Smooth muscle cell (in vitro differentiated cells): ENCODE measurements at regions not wholly inside any gene's neighbourhood (a gene's known extent, or its start where the extent isn't known, plus 50 kb on each side); places are given as distances from the start of the nearest gene placed in this dataset.

Experiments used
- DNase-seq: peaks from one replicate; lab custom pipeline; 2025; ENCODE audit not compliant: unreplicated experiment; lab: John Stamatoyannopoulos, UW
- H2AFZ ChIP-seq: fragments of 200-600 bp; sonication (generic); 2 replicates; pipeline ENCODE4 v1.6.0; 2016; ENCODE audit warnings: antibody characterized with exemption, low read depth, mild to moderate bottlenecking
- H3F3A ChIP-seq: fragments of 200-600 bp; sonication (generic); 2 replicates; pipeline ENCODE4 v1.6.0; 2017; ENCODE audit warnings: antibody characterized with exemption, low read depth
- H3K27ac ChIP-seq: fragments of 200-600 bp; sonication (generic); 2 replicates; pipeline ENCODE4 v1.5.1; 2016; ENCODE audit warnings: low read depth, mild to moderate bottlenecking
- H3K27me3 ChIP-seq: fragments of 200-600 bp; sonication (generic); 2 replicates; pipeline ENCODE4 v1.6.1; 2016; ENCODE audit warnings: low read depth, mild to moderate bottlenecking
- H3K36me3 ChIP-seq: fragments of 200-600 bp; sonication (generic); 2 replicates; pipeline ENCODE4 v1.5.1; 2016; ENCODE audit warnings: low read depth
- H3K4me1 ChIP-seq: fragments of 200-600 bp; sonication (generic); 2 replicates; pipeline ENCODE4 v1.5.1; 2016; ENCODE audit warnings: low read depth
- H3K4me2 ChIP-seq: fragments of 200-600 bp; sonication (generic); 2 replicates; pipeline ENCODE4 v1.6.0; 2016; ENCODE audit warnings: mild to moderate bottlenecking
- H3K4me3 ChIP-seq: fragments of 200-600 bp; sonication (generic); 2 replicates; pipeline ENCODE4 v1.5.1; 2016; ENCODE audit warnings: mild to moderate bottlenecking
- H3K79me2 ChIP-seq: fragments of 200-600 bp; sonication (generic); 2 replicates; pipeline ENCODE4 v1.6.0; 2016; ENCODE audit warnings: low read depth, mild to moderate bottlenecking
- H3K9ac ChIP-seq: fragments of 200-600 bp; sonication (generic); 2 replicates; pipeline ENCODE4 v1.6.0; 2016; ENCODE audit warnings: low read depth
- H3K9me3 ChIP-seq: fragments of 200-600 bp; sonication (generic); replicated peaks from 2 replicates; pipeline ENCODE4 v1.5.1; 2016; ENCODE audit warnings: low read depth
- H4K20me1 ChIP-seq: fragments of 200-600 bp; sonication (generic); 2 replicates; pipeline ENCODE4 v1.6.0; 2016; ENCODE audit warnings: low read depth
- CTCF ChIP-seq: fragments of 200-600 bp; sonication (generic); IDR thresholded peaks from 2 replicates; pipeline ENCODE4 v1.5.1; 2017; ENCODE audit warnings: borderline replicate concordance, mild to moderate bottlenecking, antibody characterized with exemption; ENCODE audit not compliant: insufficient read depth, poor library complexity, severe bottlenecking
- WGBS: methylation state at CpG from one replicate; pipeline ENCODE4 v1.1.7; 2016; ENCODE audit warnings: low lambda C conversion rate; 5-methylcytosine and 5-hydroxymethylcytosine counted together

GRCh38 chr5:164959761-164960160 lies 1454.3 kb downstream of the MAT2B start:
- no peak for DNase-seq
- H3K9me3 ChIP-seq = no peaks in the 10 kb centered on the region
- 72% methylated on average over 4 of the region's 4 CpGs for WGBS
- no peak for TF ChIP-seq CTCF
- H3F3A ChIP-seq = no peaks in the 10 kb centered on the region
- no peak overlapping the region for H2AFZ ChIP-seq
- no peaks in the 10 kb centered on the region for H3K27me3 ChIP-seq
- no peaks in the 10 kb centered on the region for H3K79me2 ChIP-seq
- no peak overlapping the region for H3K4me2 ChIP-seq
- no peaks in the 10 kb centered on the region for H3K36me3 ChIP-seq
- no peak overlapping the region for H3K9ac ChIP-seq
- no peak overlapping the region for H3K4me3 ChIP-seq
- H3K27ac ChIP-seq = no peak overlapping the region
- H3K4me1 ChIP-seq = no peaks in the 10 kb centered on the region
- H4K20me1 ChIP-seq = no peaks in the 10 kb centered on the region

- peak overlapping the region; percentile 38 for H2AFZ ChIP-seq
- H3K27ac ChIP-seq = no peak overlapping the region
- H3K36me3 ChIP-seq = no peaks in the 10 kb centered on the region
- H3K79me2 ChIP-seq = no peaks in the 10 kb centered on the region
- no peaks in the 10 kb centered on the region for H3K4me1 ChIP-seq
- TF ChIP-seq CTCF = no peak
- H4K20me1 ChIP-seq = no peaks in the 10 kb centered on the region
- no peaks in the 10 kb centered on the region for H3K27me3 ChIP-seq
- no peak overlapping the region for H3K4me3 ChIP-seq
- H3K4me2 ChIP-seq = peak overlapping the region; percentile 41
- no peaks in the 10 kb centered on the region for H3K9me3 ChIP-seq
- no peak for DNase-seq
- 64% methylated on average over 2 of the region's 2 CpGs for WGBS
- no peak overlapping the region for H3K9ac ChIP-seq
- H3F3A ChIP-seq = no peaks in the 10 kb centered on the region
These were observed 1457.0 kb downstream of the MAT2B start for GRCh38 chr5:164962329-164962961.

GRCh38 chr5:164966611-164967010 lies 1461.2 kb downstream of the MAT2B start:
- H3K4me3 ChIP-seq = no peak overlapping the region
- no peak for TF ChIP-seq CTCF
- no peaks in the 10 kb centered on the region for H3K9me3 ChIP-seq
- H3K9ac ChIP-seq = no peak overlapping the region
- no peak overlapping the region for H3K4me2 ChIP-seq
- DNase-seq = no peak
- H3K27ac ChIP-seq = no peak overlapping the region
- H3K27me3 ChIP-seq = no peaks in the 10 kb centered on the region
- H3K36me3 ChIP-seq = no peaks in the 10 kb centered on the region
- WGBS = 93% methylated on average over 4 of the region's 4 CpGs
- no peaks in the 10 kb centered on the region for H3K4me1 ChIP-seq
- H2AFZ ChIP-seq = no peak overlapping the region
- no peaks in the 10 kb centered on the region for H3F3A ChIP-seq
- H4K20me1 ChIP-seq = no peaks in the 10 kb centered on the region
- H3K79me2 ChIP-seq = no peaks in the 10 kb centered on the region

- no peak for DNase-seq
- no peaks in the 10 kb centered on the region for H3K27me3 ChIP-seq
- H2AFZ ChIP-seq = no peak overlapping the region
- H3K27ac ChIP-seq = no peak overlapping the region
- no peaks in the 10 kb centered on the region for H3K4me1 ChIP-seq
- no peak for TF ChIP-seq CTCF
- no peaks in the 10 kb centered on the region for H3K36me3 ChIP-seq
- H3K4me2 ChIP-seq = no peak overlapping the region
- H3K79me2 ChIP-seq = no peaks in the 10 kb centered on the region
- no peaks in the 10 kb centered on the region for H4K20me1 ChIP-seq
- no peaks in the 10 kb centered on the region for H3F3A ChIP-seq
- H3K9me3 ChIP-seq = no peaks in the 10 kb centered on the region
- no peak overlapping the region for H3K4me3 ChIP-seq
- WGBS = 94% methylated on average over 1 of the region's 1 CpG
- H3K9ac ChIP-seq = no peak overlapping the region
These were observed 1461.9 kb downstream of the MAT2B start for GRCh38 chr5:164967354-164967753.
